CD4-positive, alpha-beta T cell (primary cell): ENCODE measurements at regions not wholly inside any gene's neighbourhood (a gene's known extent, or its start where the extent isn't known, plus 50 kb on each side); places are given as distances from the start of the nearest gene placed in this dataset.
"Not testable (repeated sequence)": the region's sequence is repeated elsewhere in the genome, so short reads cannot be mapped to it uniquely, and the experiment has no call there.

Experiments
- ATAC-seq: fragments of 200-7000 bp; cut with Tn5 transposase; one replicate; pipeline ENCODE4 v1.10.0; 2022; ENCODE audit warnings: mild to moderate bottlenecking; ENCODE audit not compliant: poor library complexity
- CTCF ChIA-PET: fragments of 350-600 bp; sonication (Branson Sonifier 250); formaldehyde crosslinking; loops from one replicate; lab custom pipeline; 2021; ENCODE audit warnings: antibody characterized with exemption, inconsistent platforms; lab: Charles Lee
- POLR2A ChIA-PET: fragments of 350-600 bp; sonication (Branson Sonifier 250); formaldehyde crosslinking; loops from one replicate; lab custom pipeline; 2021; ENCODE audit warnings: antibody characterized with exemption, inconsistent platforms; lab: Charles Lee
- DNase-seq, 14 experiments: peaks; one replicate each; pipeline ENCODE4 v3.0.0-alpha.2; 2013 to 2020; ENCODE audit warnings: mixed read lengths in 2 of 14
- H3K27ac ChIP-seq, 2 donors: one replicate each; pipeline versions ENCODE4 v1.5.1 to v1.7.0; 2013; ENCODE audit warnings: low read length in 2 of 2, low read depth in 1 of 2, mild to moderate bottlenecking in 1 of 2
- H3K27me3 ChIP-seq, 2 experiments: 1 replicate in 1 of 2; 2 replicates in 1 of 2; pipeline versions ENCODE4 v1.6.1 to v1.7.0; 2013; ENCODE audit warnings: low read length in 2 of 2, control low read depth in 1 of 2, mild to moderate bottlenecking in 1 of 2, moderate library complexity in 1 of 2; ENCODE audit not compliant: insufficient read depth in 2 of 2, control insufficient read depth in 1 of 2
- H3K36me3 ChIP-seq: one replicate; pipeline ENCODE4 v1.6.1; 2013; ENCODE audit warnings: low read length, control low read depth; ENCODE audit not compliant: insufficient read depth
- H3K4me1 ChIP-seq: one replicate; pipeline ENCODE4 v1.6.1; 2013; ENCODE audit warnings: low read length, control low read depth; ENCODE audit not compliant: insufficient read depth
- H3K4me3 ChIP-seq: one replicate; pipeline ENCODE4 v1.5.1; 2013; ENCODE audit warnings: mild to moderate bottlenecking, low read length, moderate library complexity
- H3K9me3 ChIP-seq, 2 experiments: 1 replicate in 1 of 2; 2 replicates in 1 of 2; pipeline versions ENCODE4 v1.6.1 to v1.7.0; 2013; ENCODE audit warnings: low read length in 2 of 2, mild to moderate bottlenecking in 2 of 2, control low read depth in 1 of 2, moderate library complexity in 1 of 2; ENCODE audit not compliant: control insufficient read depth in 1 of 2, insufficient read depth in 1 of 2
- H3K27ac Mint-ChIP-seq: one replicate; pipeline ENCODE4 v1.8.0; 2020; ENCODE audit warnings: mixed read lengths
- H3K27me3 Mint-ChIP-seq: one replicate; pipeline ENCODE4 v1.8.0; 2021; ENCODE audit warnings: mixed read lengths
- H3K36me3 Mint-ChIP-seq: one replicate; pipeline ENCODE4 v1.8.0; 2021; ENCODE audit warnings: low read depth, mixed read lengths
- H3K4me1 Mint-ChIP-seq: one replicate; pipeline ENCODE4 v1.8.0; 2021; ENCODE audit warnings: low read depth, mixed read lengths
- H3K4me3 Mint-ChIP-seq: one replicate; pipeline ENCODE4 v1.8.0; 2020; ENCODE audit warnings: mild to moderate bottlenecking, mixed read lengths
- H3K9me3 Mint-ChIP-seq: one replicate; pipeline ENCODE4 v1.8.0; 2020; ENCODE audit warnings: mixed read lengths
- intact Hi-C, 2 experiments: fragments of 100-400 bp; cut with DNase I in 1 of 2; cut with micrococcal nuclease in 1 of 2; formaldehyde crosslinking; loops; one replicate each; pipeline versions ENCODE4 v1.15.1 to v1.9.0; 2023 to 2025; cut with DNase I, micrococcal nuclease

DNA sequence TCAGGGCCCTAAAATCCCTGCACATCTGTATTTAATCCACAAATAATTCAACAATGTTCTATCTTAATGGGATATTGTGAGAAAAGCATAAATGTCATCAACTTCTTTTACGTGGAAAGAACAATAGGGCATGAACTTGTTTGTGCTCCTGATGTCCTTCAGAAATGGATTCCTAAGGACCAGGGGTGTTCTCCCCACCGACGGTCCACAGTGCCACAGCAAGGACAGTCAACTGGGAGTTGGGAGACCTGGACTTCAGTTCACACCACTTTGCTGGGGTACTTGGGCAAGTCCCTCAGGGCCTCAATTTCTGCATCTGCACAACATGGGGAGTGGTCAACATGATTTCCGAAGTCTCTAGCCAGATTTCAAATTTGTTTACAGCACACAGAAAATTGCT, 908.4 kb downstream of the RPIA start:
- CTCF ChIA-PET, H3K36me3 ChIP-seq, H3K4me1 Mint-ChIP-seq, ATAC-seq, H3K27me3 ChIP-seq, H3K4me3 Mint-ChIP-seq, H3K9me3 Mint-ChIP-seq, H3K36me3 Mint-ChIP-seq, H3K27ac ChIP-seq, H3K27me3 Mint-ChIP-seq, H3K4me3 ChIP-seq, H3K9me3 ChIP-seq, intact Hi-C loops, DNase-seq, POLR2A ChIA-PET, H3K27ac Mint-ChIP-seq, H3K4me1 ChIP-seq: not testable (repeated sequence)

DNA sequence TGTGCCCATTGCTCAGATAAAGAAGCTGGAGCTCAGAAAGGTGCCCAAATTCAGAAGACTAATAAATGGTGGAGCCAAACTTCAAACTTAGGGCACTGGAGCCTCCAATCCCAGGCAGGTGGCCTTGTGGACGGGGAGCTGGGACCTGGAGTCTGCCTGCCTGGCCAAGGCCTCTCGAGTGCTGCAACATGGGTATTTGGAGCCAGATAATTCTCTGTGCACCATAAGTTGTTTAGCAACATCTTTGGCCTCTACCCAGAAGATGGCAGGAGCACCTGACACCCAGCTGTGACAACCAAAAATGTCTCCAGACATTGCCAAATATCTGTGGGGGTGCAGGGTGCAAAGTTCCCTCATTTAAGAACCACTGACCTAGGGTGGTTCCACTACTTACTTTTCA, 915.0 kb downstream of the RPIA start:
- H3K27ac ChIP-seq, H3K36me3 Mint-ChIP-seq, H3K27ac Mint-ChIP-seq, CTCF ChIA-PET, H3K36me3 ChIP-seq, H3K9me3 Mint-ChIP-seq, POLR2A ChIA-PET, H3K27me3 ChIP-seq, DNase-seq, H3K27me3 Mint-ChIP-seq, ATAC-seq, intact Hi-C loops, H3K4me3 Mint-ChIP-seq, H3K4me1 ChIP-seq, H3K4me3 ChIP-seq, H3K4me1 Mint-ChIP-seq: not testable (repeated sequence)
- peaks cover 0 to 15% of the 10 kb centered on the region in 2 experiments for H3K9me3 ChIP-seq

DNA sequence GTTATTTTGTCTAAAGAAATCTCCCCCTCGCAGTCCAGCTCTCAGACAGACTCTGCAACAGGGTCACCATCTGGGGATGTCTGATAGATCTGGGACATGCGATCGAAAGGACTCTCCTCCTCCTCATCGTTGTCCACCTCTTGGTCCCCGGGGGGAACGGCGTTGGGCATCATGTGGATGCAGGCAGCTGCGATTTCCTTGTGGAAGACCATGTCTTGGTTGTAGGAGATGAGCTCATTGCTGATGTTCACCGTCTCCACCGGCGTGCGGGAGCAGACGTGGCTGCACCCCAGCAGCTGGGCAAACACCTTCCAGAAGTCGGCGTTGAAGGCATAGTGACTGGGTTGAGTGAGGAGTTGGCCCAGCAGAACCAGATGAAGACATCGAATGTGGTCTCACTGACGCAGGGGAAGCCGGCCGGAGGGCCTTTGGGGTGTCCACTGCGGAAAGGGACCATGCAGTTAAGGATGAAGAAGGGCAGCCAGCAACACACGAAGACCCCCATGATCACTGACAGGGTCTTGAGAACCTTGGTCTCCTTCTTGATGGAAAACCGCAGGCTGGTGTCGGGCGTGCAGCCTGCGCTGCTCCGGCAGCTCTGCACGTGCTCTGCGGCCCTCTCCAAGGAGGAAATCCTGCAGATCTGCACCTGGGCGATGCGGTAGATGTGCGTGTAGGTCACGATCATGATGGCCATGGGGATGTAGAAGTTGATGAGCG, 918.9 kb downstream of the RPIA start:
- H3K4me3 Mint-ChIP-seq, ATAC-seq, H3K36me3 Mint-ChIP-seq, H3K4me3 ChIP-seq, POLR2A ChIA-PET, H3K9me3 Mint-ChIP-seq, H3K27me3 ChIP-seq, intact Hi-C loops, H3K4me1 Mint-ChIP-seq, CTCF ChIA-PET, DNase-seq, H3K36me3 ChIP-seq, H3K27ac ChIP-seq, H3K27ac Mint-ChIP-seq, H3K4me1 ChIP-seq, H3K27me3 Mint-ChIP-seq: not testable (repeated sequence)
- H3K9me3 ChIP-seq: peaks cover 0 to 18% of the 10 kb centered on the region in 2 experiments

DNA sequence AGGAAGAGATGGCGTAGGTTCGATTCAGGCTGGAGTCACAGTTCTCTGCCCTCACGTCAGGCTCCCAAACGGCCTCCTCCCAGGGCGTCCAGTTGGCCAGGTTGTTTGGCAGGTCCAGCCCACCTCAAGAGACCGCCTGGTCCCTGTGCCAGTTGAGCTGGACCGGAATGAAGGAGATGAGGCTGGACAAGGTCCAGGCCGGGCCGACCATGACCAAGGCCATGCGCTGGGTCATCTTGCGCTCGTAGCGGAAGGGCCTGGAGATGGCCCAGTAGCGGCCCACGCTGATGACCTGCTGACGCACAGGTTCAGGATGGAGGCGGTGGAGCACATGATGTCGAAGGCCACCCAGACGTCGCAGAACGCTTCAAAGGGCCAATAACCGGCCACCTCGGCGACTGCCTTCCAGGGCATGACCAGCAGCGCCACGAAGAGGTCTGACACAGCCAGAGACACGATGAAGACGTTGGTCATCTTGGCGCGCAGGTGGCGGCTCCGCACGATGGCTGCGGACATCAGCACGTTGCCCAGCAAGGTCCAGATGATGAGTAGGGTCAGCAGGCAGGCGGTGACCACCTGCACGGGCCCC, 919.5 kb downstream of the RPIA start:
- H3K36me3 Mint-ChIP-seq, CTCF ChIA-PET, H3K4me1 Mint-ChIP-seq, H3K9me3 Mint-ChIP-seq, H3K4me1 ChIP-seq, H3K27ac Mint-ChIP-seq, H3K27me3 Mint-ChIP-seq, intact Hi-C loops, DNase-seq, H3K4me3 ChIP-seq, H3K27me3 ChIP-seq, POLR2A ChIA-PET, H3K27ac ChIP-seq, H3K36me3 ChIP-seq, ATAC-seq, H3K4me3 Mint-ChIP-seq: not testable (repeated sequence)
- H3K9me3 ChIP-seq: peaks cover 0 to 18% of the 10 kb centered on the region in 2 experiments

DNA sequence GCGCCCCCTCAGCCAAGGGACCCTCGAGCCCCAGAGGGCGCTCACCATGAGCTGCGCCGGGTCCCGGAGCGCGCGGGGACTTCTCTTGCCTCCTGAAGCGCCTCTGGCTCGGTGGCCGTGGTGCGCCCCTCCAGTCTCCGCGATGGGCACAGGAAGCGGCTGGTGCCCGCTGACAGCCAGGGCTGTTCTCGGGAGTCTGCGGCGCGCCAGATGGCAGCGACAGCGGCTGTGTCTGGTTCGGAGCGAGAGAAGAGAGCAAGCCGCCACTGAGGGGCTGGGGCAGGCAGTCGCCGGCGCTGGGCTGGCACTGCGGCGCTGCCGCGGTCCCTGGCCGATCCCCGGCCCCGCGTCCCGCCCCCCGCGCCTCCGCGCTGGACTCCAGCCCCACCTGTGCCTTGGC, 920.2 kb downstream of the RPIA start:
- not testable (repeated sequence) for ATAC-seq, H3K36me3 Mint-ChIP-seq, H3K27me3 Mint-ChIP-seq

DNA sequence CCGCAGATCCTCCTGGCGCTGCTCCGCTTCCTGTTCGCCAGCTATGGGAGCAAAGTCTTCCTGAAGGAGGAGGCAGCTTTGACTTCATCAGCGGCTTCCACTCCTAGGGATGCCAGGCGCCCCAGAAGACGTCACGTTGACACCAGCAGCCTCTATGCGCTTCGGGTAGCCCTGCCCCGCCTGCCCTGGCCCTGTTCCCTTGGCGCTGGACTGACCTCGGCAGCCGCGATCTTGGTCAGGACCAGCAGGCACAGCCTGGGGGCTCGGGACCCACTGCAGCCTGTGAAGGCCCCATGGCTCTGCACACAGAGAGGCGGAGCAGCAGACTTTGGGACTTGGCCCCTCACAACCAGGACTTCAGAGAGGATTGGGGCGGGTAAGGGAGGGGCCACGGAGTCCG, 957.8 kb downstream of the RPIA start:
- DNase-seq, H3K36me3 Mint-ChIP-seq, H3K4me3 Mint-ChIP-seq, H3K4me1 ChIP-seq, H3K4me3 ChIP-seq, H3K9me3 ChIP-seq, H3K4me1 Mint-ChIP-seq, H3K9me3 Mint-ChIP-seq, CTCF ChIA-PET, POLR2A ChIA-PET, intact Hi-C loops, H3K27me3 ChIP-seq, H3K27me3 Mint-ChIP-seq, H3K36me3 ChIP-seq, H3K27ac ChIP-seq, ATAC-seq, H3K27ac Mint-ChIP-seq: not testable (repeated sequence)

More for the DNA sequence above, 920.2 kb downstream of the RPIA start:
- intact Hi-C loops, H3K4me3 ChIP-seq, DNase-seq, H3K4me1 Mint-ChIP-seq, POLR2A ChIA-PET, H3K9me3 Mint-ChIP-seq, H3K27ac ChIP-seq, H3K27me3 ChIP-seq, H3K4me1 ChIP-seq, H3K27ac Mint-ChIP-seq, H3K36me3 ChIP-seq, H3K4me3 Mint-ChIP-seq, CTCF ChIA-PET: not testable (repeated sequence)
- peaks cover 0 to 18% of the 10 kb centered on the region in 2 experiments for H3K9me3 ChIP-seq

DNA sequence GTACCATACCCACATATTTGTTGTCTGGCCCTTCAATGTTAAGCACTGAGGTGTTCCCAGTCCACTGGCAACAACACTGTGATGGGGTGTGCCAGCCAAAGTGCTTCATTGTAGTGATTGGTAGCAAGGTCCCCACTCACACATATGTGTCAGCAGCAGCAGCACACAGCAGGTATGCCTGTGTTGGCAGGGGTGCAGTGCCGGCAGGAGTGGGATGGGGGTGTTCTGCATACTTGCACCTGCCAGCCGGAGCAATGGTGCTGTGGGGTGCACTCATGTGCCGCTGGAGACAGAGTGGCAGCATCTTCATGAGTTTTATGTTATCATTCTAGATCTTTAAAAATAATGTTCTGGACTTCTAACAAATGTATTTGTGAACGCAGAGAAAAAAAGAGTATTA, 987.8 kb downstream of the RPIA start:
- H3K9me3 Mint-ChIP-seq: peaks cover 16% of the 10 kb centered on the region
- H3K27me3 Mint-ChIP-seq, H3K36me3 Mint-ChIP-seq, H3K4me1 Mint-ChIP-seq, H3K4me3 Mint-ChIP-seq, DNase-seq, H3K4me3 ChIP-seq, intact Hi-C loops, ATAC-seq, H3K4me1 ChIP-seq, H3K27ac Mint-ChIP-seq, CTCF ChIA-PET, H3K36me3 ChIP-seq, H3K27me3 ChIP-seq, H3K27ac ChIP-seq, H3K9me3 ChIP-seq, POLR2A ChIA-PET: not testable (repeated sequence)
